Right ventricle myocardium superior (tissue), 1 donor: ENCODE measurements at regions not wholly inside any gene's neighbourhood (a gene's known extent, or its start where the extent isn't known, plus 50 kb on each side); places are given as distances from the start of the nearest gene placed in this dataset.

Source experiments
- ATAC-seq: fragments of 200-7000 bp; cut with Tn5 transposase; one replicate; pipeline ENCODE4 v1.9.1; 2020; ENCODE audit warnings: mild to moderate bottlenecking; ENCODE audit not compliant: poor library complexity
- DNase-seq: peaks from one replicate; pipeline ENCODE4 v3.0.0-alpha.2; 2020
- intact Hi-C: fragments of 100-400 bp; cut with DNase I; formaldehyde crosslinking; loops from one replicate; pipeline ENCODE4 v1.11.2; 2022
- donor health status: DM: no; HTN: yes; CAD: no; lungs with severe emphysema.

- ATAC-seq (no peak), DNase-seq (no peak)
- intact Hi-C loops, result no loop called here
These were observed 50.7 kb upstream of the NOCT start for GRCh38 chr4:138964716-138965426.

DNA sequence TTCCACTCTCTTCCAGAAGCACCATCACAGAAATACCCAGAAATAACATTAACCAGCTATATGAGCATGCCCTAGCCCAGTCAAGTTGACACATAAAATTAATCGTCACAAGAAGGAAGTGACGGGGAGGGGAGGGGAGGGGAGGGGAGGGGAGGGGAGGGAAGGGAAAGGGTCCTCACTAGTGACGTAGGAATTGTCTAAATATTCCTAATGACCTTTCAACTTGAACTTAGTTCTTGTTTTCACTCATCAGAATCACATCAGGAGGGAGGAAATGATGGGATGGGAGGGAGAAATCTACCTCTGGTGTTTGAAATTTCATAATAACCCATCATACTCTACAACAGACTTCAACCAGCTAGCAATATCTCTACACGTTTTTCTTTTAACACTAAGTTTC is 52.2 kb upstream of the NOCT start:
- no peak for DNase-seq
- intact Hi-C loops, result no loop called here
- no peak for ATAC-seq

DNA sequence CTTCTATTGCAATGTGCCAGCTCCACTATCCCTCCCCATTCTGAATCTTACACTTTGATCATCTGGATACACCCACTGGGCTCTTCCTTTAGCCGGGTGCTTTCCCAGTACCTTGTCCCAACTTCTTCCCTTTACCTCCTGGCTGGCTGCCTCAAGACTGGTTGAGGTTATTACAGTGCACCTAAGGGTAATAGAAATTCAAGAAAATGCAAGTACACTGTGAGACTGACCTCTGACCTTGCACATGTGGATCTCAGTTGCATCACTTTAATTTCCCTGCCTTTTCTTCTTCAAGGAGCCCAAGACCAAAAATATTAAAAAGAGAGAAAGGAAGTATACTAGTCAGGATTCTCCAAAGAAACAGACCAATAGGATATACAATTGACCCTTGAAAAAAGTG is 53.9 kb upstream of the NOCT start:
- intact Hi-C loops, result no loop called here

GRCh38 chr4:138961129-138961528 is 54.5 kb upstream of the NOCT start:
- intact Hi-C loops, result no loop called here
- ATAC-seq (no peak), DNase-seq (no peak)

More for the DNA sequence above, 53.9 kb upstream of the NOCT start:
- ATAC-seq, result no peak
- DNase-seq, result no peak

DNA sequence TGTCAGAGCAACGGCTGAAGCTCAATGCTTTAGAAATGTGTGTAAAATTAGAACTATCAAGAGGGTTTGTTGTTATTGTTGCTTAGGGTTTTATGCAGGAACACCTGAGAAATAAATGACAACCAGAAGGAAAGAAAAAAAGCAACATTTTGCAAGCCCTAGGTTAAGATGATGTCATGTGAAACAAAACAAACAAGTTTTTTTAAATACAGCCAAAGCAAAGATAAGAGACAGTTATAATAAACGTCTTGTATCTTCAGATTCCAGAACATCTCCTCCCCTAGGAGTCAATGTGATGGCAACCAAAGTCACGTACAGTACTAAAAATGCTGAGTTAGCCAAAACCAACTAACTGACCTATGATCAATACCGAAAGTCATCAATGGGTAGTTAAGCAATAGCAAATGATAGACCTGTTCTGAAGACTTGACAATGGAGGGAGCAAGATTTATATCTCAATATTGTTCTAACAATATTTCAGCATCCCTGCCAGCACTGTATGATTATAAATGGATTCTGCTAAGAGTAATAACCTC is 55.3 kb upstream of the NOCT start:
- no peak for ATAC-seq
- intact Hi-C loops, result no loop called here
- DNase-seq, result no peak

DNA sequence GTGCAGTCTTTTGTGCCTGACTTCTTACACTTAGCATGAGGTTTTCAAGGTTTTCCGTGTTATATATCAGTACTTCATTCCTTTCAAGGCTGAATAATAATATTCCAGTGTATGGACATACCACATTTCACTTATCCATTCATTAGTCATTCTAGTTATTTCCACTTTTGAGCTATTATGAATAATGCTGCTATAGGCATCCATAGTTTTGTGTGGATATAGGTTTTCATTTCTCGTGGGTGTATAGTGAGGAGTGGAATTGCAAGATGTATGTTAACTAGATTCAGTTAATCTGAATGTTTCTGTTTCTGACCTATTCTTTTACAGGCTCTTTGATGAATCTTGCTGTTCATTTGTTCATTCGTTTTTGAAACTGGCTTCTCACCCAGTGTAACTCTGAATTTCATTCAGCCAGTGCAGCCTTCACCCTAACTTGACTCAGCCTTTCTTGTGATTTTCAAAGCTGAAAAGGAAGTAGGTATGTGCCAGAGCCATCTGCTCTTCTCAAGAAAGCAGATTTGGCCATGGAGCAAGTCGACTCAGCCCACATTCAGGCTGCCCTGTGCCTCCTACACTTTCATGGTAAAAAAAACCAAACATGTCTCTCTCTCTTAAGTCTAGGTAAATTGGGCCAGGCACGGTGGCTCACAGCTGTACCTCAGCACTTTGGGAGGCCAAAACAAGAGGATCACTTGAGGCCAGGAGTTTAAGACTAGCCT is 56.3 kb upstream of the NOCT start:
- ATAC-seq (no peak), DNase-seq (no peak)
- intact Hi-C loops, result no loop called here

GRCh38 chr4:138958519-138958918 is 57.1 kb upstream of the NOCT start:
- intact Hi-C loops, result no loop called here
- DNase-seq (no peak), ATAC-seq (peak; percentile 43)

DNA sequence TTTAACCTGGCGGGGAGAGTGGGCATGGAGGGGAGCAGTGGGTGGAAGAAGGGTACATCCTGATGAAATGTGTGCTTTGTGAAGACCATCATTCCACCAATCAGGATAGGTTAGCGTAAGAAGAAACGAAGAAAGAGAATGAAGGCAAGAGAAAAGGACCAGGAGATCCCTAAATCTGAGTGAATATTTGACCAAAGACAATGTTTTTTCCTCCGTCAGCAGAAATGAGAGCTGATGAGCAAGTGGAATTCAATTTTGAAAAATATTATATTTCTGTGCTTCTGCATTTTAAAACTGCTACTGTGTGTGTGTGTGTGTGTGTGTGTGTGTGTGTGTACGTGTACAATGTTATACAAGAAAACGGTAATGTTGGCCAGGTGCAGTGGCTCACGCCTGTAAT is 58.3 kb upstream of the NOCT start:
- DNase-seq (no peak), ATAC-seq (no peak)
- intact Hi-C loops, result no loop called here

- DNase-seq (no peak), ATAC-seq (no peak)
- intact Hi-C loops, result no loop called here
These were observed 61.2 kb upstream of the NOCT start for GRCh38 chr4:138954428-138954827.

GRCh38 chr4:138953961-138954371 is 61.6 kb upstream of the NOCT start:
- intact Hi-C loops, result no loop called here
- peak; percentile 61 for ATAC-seq
- DNase-seq, result no peak

- intact Hi-C loops, result no loop called here
- DNase-seq (no peak), ATAC-seq (no peak)
These were observed 63.2 kb upstream of the NOCT start for GRCh38 chr4:138952411-138952810.

GRCh38 chr4:138951764-138952163 is 63.8 kb upstream of the NOCT start:
- DNase-seq, result no peak
- no peak for ATAC-seq
- intact Hi-C loops, result no loop called here

DNA sequence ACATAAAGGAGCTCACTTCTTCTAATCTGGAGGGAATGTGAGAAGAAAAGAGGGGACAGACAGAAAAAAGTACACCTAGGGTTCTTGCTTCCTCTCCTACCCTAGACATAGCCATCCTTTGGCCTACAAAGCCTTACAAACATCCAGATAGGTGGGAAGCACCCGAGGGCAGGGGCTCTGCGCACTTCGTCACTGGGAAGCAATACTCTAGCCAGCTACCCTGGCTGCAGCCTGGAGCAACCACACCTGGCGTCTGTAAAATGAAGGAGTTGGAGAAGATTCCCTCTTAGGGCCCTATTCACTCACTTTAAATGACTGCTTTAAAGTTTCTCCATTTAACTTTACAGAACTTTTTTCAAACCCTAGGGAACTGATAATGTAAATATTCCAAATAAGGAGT is 65.7 kb upstream of the NOCT start:
- ATAC-seq (no peak), DNase-seq (no peak)
- intact Hi-C loops, result no loop called here

DNA sequence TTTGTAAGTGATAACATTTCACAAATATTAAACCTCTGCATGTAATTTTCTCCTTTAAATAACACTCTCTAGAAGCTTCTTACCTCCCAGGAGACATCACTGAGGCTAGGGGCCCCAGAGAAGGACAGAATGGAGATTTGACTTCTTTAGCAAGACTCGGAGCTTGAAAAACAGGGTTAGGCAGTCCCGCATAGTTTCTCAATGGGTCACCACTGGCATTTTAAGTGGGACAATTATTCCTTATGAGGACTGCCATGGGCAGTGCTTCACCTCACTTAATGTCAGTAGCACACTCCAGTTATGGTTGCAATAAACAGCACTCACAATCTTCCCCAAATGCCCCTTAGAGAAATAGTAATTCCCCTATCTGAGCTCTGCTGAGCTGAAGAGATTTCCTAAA is 66.7 kb upstream of the NOCT start:
- DNase-seq (no peak), ATAC-seq (no peak)
- intact Hi-C loops, result no loop called here

- DNase-seq (no peak), ATAC-seq (no peak)
- intact Hi-C loops, result no loop called here
These were observed 69.3 kb upstream of the NOCT start for GRCh38 chr4:138946306-138946705.

GRCh38 chr4:138945840-138946239 is 69.7 kb upstream of the NOCT start:
- no peak for DNase-seq
- ATAC-seq, result no peak
- intact Hi-C loops, result no loop called here

DNA sequence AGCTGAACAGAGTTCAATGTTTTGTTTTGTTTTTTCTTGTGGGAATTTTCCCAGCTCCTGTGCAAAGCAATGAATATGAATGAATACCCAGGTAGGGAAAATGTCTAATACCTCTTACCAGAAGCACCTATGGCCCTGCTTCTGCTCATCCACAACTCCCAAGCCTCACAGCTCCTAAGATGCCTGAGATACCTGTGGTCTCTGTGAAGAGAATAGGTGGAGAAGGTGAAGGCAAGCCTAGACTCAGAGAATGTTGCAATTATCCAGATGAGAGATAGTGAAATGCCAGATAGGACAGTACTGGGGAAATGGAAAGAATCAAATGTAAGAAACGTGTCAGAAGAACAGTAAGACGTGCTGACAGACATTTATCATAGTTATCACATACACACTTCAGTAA is 70.2 kb upstream of the NOCT start:
- no peak for ATAC-seq
- intact Hi-C loops, result no loop called here
- no peak for DNase-seq

- intact Hi-C loops, result no loop called here
- DNase-seq, result no peak
- ATAC-seq, result no peak
These were observed 71.7 kb upstream of the NOCT start for GRCh38 chr4:138943893-138944292.

DNA sequence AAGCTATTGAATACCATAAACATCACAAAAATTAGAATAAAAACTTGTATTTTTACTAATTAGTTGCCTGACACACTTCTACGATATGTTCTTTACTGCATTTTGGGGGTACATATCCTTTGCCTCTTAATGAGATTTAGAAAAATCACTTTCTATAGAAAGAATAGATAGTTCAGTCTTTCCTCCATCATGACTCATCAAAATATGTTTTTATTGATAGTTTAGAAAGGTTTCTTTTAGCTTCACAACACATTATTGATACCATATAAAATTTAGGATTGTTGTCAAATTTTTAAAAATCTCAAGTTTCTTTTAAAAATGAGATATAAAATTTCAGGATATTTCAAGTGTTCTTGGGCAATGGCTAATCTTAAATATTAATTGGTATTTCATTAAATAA is 74.5 kb upstream of the NOCT start:
- ATAC-seq (no peak), DNase-seq (no peak)
- intact Hi-C loops, result no loop called here

DNA sequence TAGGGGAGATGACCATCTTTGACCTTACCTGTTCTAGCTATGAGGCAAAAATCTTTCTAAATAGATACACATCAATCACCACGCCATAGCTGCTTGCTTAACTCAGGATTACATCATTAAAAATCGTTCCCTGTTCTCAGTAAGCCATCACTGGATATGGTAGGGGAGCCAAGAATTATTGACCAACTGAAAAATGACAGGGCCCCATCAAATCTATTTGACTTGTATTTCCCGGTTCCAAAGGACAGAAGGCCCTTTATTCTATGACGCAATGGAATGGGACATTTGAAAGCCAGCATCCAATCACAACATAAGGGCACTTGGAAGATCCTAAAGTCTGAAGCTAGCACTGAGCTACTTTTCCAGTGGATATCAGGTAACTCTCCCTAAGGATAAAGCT is 75.6 kb upstream of the NOCT start:
- intact Hi-C loops, result no loop called here
- no peak for DNase-seq
- no peak for ATAC-seq

DNA sequence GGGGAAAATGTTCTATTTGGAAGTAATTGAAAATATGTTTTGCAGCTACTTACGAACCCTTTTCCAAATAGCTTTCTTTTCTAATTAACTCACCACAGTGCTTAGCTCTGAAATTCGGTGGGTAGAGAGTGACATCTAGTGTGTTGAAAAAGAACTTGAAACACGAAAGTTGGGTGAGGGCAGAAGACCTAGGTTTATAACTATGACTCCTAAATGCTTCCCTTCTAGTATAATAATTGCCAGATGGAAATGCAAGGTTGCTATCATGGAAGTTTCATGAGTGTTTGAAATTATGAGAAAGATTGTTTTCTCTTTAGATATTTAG is 77.3 kb upstream of the NOCT start:
- intact Hi-C loops, result no loop called here

More for the DNA sequence above, 77.3 kb upstream of the NOCT start:
- DNase-seq, result no peak
- ATAC-seq, result peak; percentile 86
